SK-N-DZ (cell line): ENCODE measurements at regions not wholly inside any gene's neighbourhood (a gene's known extent, or its start where the extent isn't known, plus 50 kb on each side); places are given as distances from the start of the nearest gene placed in this dataset.
"Not testable (repeated sequence)": the region's sequence is repeated elsewhere in the genome, so short reads cannot be mapped to it uniquely, and the experiment has no call there.

Experiments
- DNase-seq: peaks from one replicate; pipeline ENCODE4 v3.0.0-alpha.2; 2015; ENCODE audit warnings: low spot score

- no peak for DNase-seq
These were observed 535.2 kb upstream of the CRIM1 start for GRCh38 chr2:35820391-35820790.

GRCh38 chr2:35819033-35819432, 536.5 kb upstream of the CRIM1 start:
- no peak for DNase-seq

- DNase-seq = not testable (repeated sequence)
These were observed 537.2 kb upstream of the CRIM1 start for GRCh38 chr2:35818359-35818758.

- DNase-seq = not testable (repeated sequence)
These were observed 541.0 kb upstream of the CRIM1 start for GRCh38 chr2:35814597-35814996.

- DNase-seq = no peak
These were observed 552.5 kb upstream of the CRIM1 start for GRCh38 chr2:35803126-35803525.

- no peak for DNase-seq
These were observed 560.7 kb upstream of the CRIM1 start for GRCh38 chr2:35794796-35795450.

- no peak for DNase-seq
These were observed 565.3 kb upstream of the CRIM1 start for GRCh38 chr2:35790292-35790691.

GRCh38 chr2:35788543-35788942, 567.0 kb upstream of the CRIM1 start:
- DNase-seq = no peak

- DNase-seq = no peak
These were observed 568.1 kb upstream of the CRIM1 start for GRCh38 chr2:35787302-35788031.

- no peak for DNase-seq
These were observed 570.0 kb upstream of the CRIM1 start for GRCh38 chr2:35785564-35785963.

- no peak for DNase-seq
These were observed 570.8 kb upstream of the CRIM1 start for GRCh38 chr2:35784777-35785176.

GRCh38 chr2:35783723-35784122, 571.9 kb upstream of the CRIM1 start:
- DNase-seq = no peak

- no peak for DNase-seq
These were observed 614.0 kb upstream of the CRIM1 start for GRCh38 chr2:35741556-35741955.

GRCh38 chr2:35731674-35732073, 623.9 kb upstream of the CRIM1 start:
- DNase-seq = no peak

GRCh38 chr2:35714883-35715282, 640.7 kb upstream of the CRIM1 start:
- no peak for DNase-seq

- DNase-seq = no peak
These were observed 647.1 kb upstream of the CRIM1 start for GRCh38 chr2:35708411-35708923.

- DNase-seq = no peak
These were observed 667.3 kb upstream of the CRIM1 start for GRCh38 chr2:35688309-35688708.

- no peak for DNase-seq
These were observed 703.8 kb upstream of the CRIM1 start for GRCh38 chr2:35651688-35652323.

GRCh38 chr2:35614640-35615039, 740.9 kb upstream of the CRIM1 start:
- no peak for DNase-seq

GRCh38 chr2:35606394-35606793, 749.2 kb upstream of the CRIM1 start:
- DNase-seq = no peak

GRCh38 chr2:35598310-35598709, 757.3 kb upstream of the CRIM1 start:
- no peak for DNase-seq

GRCh38 chr2:35591886-35592285, 763.7 kb upstream of the CRIM1 start:
- DNase-seq = no peak

- no peak for DNase-seq
These were observed 769.6 kb upstream of the CRIM1 start for GRCh38 chr2:35585972-35586371.
